Tongue (tissue), 1 donor: ENCODE measurements at regions not wholly inside any gene's neighbourhood (a gene's known extent, or its start where the extent isn't known, plus 50 kb on each side); places are given as distances from the start of the nearest gene placed in this dataset.
"Not testable (repeated sequence)": the region's sequence is repeated elsewhere in the genome, so short reads cannot be mapped to it uniquely, and the experiment has no call there.

ENCODE experiments used
- DNase-seq: peaks from one replicate; pipeline ENCODE4 v3.0.0-alpha.2; 2015

DNA sequence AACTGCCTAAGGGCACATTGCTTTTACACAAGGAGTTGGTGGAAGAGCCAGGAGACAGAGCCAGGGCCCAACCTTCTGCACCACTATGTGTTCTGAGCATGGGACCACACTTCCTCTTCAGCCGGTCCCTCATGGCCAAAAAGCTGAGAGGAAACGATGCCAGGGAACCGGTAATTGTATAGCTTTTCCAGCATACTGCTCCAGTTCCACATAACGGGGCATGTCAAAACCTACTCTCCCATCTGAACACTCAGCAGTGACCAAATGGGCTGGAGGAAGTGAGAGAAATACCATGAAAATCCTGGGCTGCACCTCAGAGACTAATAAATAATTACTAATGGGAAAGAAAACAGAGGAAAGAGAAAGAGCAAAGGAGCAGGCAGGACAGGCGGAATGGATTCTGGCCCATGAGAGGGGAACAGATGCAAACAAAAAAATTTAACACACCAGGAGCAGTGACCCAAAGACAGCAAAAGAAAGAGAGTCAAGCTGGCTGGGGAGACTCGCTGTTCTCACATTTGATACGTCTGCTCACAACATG, 52.0 kb upstream of the BMP2 start:
- peak; percentile 55 for DNase-seq

DNA sequence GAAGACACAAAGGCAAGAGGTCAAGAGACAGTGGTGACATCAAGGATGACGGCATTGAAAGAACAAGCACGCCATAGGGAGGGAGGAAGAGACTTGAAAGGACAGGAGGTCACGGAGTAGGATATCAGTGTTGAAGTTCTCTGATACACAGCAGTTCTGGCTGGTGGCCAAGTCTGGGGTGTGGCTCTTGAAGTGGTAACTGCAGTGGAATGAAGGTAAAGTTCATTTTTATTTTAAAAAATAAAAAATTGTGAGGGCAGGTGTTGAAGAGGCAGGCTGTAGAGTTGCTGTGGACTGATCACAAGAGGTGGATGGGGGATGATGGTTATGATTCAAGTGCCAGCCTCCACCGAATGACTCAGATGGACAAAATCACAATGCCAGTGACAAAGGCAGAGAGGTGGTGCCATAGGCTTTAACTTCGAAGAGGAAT, 53.2 kb upstream of the BMP2 start:
- no peak for DNase-seq

DNA sequence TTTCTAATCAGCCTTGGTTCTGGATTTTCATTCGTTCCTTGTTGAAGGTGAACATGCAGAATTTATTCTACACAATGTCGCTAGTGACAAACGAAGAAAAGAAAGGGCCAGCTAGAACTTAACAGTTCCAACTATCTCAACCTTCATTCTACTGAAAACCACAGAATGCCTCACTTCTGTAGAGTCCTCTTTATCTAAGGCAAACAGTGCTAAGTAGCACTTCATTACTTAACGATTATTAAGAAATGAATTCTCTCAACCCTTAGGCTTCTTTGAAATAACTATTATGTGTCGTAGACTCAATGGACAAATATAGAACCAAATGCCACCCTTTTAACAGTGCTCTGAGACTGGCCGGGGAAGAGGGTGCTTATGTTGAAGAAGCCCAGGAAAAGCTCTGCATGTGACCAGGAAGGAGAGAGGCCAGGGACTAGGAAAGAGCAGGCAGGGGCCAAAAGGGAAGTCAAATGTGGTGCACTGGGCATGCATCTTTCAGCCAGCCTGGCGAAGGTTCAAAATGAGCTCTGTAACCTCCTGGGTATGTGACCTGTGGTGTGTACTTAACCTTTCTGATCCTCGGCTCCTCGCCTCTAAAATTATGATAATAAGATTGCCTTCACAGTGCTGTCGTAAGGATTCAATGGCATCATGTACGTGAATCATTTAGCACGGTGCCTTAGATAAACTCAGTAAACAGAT, 55.4 kb upstream of the BMP2 start:
- DNase-seq, result no peak

DNA sequence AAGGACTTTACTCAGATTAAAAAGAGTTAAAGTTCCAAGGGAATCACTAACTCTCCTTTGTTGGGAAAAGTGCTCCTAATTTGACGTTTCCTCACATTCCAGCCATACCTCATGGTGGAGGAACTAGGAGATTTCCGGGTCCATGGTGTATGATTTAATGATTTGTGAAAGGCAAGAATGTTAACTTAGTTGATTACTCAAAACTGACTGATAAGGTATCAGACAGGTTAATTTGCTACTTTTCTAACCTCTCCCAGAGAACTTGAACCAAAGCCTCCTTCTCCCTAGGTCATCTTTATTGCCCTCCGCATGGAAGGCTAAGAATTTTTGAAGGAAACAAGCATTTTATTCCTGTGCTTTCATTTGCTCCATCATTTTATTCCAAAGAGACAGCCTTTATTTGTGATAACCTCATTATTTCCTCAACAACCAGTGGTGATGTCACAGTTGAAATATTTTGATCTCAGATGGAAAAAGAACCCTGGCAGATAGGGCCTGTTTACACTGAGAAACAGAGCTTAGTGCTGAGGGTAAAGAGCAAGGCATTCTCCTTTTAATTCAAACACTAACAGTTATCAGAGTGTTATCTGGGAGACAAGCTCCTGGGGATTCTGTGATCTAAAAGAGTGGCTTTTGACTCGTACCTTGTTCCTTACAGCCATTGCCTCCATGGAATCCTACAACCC, 57.4 kb upstream of the BMP2 start:
- DNase-seq, result no peak

DNA sequence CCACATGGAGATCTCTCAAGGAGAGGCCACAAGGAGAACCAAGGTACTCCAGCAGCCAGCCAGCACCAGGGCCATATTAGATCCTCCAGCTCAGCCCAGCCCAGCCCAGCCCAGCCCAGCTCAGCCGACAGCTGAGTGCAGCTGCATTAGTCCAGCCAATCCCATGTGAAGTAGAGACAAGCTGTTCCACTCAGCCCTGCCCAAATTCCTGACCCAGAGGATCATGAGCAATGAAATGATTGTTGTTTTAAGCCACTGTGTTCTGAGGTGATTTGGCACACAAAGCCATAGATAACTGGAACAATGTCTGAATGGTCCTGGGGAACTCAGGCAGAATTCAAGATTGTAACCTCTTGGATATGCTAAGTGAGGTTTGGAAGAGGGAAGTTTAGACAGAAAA, 59.5 kb upstream of the BMP2 start:
- peak; percentile 69 for DNase-seq

DNA sequence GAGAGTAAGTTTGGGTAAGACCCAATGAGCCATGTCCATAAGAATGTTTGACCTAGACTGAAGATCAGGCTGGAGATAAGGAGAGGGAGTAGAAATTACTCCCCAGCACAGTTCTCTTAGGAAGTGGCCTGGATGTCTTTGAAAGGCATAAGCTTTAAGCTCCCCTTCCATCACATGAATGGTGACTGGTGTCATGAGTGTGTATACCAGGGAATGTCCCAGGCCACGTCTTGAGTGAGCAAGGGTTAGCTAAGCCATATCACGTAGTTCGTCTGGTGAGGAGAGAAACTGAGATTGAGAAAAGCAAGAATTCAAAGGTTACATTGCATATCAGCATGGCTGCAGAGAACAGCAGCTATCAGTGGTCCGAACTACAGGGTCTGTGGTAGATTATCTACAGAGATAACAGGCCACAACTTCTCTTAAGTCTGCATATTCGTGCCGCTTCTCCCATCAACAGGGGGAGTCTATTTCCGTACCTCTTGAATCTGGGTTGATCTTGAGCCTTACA, 60.1 kb upstream of the BMP2 start:
- no peak for DNase-seq

DNA sequence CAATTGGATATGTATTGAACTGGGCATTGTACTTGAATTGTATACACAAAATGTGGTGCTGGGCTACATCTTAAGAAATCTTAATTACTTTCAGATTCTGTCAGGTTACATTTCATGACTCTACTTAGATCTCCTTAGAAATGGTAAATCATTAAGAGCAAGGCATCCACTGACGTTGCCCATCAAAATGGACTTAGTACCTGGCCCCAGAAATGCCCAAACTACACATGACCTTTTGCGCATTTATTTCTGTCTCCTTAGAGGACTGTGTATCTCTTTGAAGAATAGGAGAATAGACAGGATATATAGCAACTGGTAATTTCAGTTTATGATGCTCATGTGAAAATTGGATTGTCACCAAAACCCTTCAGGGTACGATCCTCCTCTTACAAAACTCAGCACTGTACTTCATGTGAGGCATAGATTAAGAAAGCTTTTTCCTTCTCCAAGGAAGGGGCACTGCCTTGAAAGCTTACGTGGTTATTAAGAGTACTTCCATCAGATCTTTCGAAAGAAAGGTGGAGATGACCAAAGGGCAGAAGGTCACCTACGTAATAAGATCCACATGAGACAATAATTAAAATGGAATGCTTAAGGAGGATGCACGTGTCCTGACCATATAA, 61.4 kb upstream of the BMP2 start:
- no peak for DNase-seq

DNA sequence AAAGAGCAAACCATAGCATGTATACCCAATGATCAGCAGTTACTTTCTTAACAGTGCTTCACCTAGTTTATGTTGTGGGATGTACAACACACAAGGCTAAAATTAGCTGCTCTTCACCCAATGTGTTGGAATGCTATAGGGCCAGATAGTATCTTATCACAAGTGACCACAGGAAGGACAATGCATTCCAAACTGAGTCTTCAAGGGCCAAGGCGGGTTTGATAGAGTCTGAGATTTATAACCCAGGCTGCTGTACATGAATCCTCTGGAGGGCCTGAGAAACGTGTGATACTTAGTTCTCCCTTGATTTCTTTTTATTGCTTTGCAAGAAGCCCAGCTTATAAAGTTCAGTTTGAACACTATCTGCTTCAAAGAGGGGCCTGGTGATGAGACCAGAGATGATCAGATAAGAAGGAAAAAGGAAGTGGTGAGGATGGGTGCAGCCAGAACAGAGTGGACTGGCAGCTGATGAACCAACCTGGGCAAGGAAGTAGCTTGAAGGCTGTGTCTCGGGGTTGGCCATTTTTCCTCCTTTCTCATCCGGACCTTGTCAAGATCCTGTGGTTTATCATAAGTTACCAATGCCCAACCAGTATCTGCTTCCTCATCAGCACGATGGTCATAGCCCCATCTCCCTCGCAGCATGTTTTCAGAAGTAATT, 62.2 kb upstream of the BMP2 start:
- no peak for DNase-seq

DNA sequence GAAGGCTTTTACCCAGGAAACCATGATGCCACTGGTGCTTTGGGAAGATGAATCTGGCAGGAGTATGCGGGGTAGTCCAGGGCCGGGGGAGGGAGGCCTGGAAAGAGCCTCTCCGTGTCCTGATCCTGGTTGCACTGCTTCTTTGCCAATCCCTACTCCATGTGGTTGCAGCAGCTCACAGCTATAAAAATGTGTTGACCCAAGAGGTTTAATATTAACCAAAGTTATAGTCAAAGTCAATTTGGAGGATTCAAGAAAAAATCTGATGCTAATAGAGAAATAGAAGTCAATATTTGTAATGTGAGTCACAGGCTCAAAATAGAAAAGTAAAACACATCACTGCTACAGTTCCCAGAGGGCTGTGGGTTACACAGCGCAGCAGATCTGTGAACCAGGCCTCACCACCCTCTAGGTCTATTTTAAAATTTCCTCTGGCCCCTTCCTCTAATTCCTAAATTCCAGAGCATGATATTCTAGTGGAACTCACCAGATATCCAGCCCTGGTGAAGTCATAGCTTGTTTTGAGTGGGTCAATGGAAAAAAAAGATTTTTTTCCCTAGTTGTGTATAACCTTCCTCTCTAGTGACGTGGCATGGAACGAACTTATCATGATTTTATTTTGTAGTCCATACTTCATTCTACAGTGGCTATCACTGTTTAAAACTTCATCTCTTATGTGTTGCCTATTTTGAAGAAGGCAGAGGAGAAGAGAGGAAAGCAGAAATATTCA, 63.2 kb upstream of the BMP2 start:
- no peak for DNase-seq

DNA sequence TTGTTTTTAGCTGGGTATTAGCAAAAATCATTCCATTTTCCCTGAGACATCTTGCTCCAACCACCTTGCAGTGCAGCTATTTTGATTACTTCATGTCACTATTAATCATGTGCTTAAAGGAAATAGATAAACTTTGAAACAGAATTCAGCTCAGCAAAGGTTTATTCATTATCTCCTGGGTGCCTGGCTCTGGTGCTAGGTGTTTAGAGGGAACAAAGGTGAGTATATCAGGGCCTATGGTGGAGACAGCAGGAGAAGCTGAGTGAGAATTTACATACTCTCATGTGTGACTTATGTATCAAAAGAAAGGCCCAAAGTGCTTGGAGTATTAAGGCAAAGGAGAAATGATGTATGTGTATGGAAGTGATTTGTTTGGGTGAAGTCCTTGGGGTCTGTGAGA, 63.8 kb upstream of the BMP2 start:
- DNase-seq, result no peak

DNA sequence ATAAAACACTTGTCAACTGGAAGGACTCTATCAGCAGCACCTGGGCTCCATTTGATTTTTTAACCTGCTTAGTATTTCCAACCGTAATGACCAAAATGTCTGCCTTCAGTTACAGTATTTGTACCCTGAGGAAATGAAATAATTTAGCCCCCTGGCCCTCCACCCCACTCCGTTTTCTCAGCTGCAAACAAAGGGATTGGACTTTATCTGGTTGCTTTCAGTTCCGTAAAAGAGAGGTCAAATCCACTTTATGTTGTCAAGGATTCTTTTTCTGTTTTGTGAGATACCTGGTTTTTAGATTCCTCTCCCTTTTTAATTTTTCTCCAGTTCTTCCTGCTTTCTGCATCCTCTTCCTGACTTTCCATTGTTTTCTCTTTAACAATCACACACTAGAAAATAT, 64.4 kb upstream of the BMP2 start:
- DNase-seq, result no peak

DNA sequence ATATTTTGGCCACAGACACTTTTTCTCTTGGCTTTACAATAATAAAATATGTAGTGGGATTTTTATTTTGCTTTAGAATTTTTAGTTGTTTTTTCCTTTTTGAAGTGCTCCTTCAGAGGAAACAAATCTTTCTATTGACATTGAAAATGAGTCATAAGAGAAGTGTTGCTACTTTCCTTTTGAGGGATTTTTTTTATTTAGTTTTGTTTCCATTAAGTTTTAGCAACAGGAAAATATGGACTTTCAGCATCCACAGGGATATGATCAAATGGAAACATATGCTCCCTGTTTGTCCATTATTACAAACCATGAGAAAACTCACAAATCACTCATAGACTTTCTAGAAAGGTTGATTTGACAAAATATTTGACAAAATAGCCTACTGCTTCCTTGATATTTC, 65.3 kb upstream of the BMP2 start:
- no peak for DNase-seq

DNA sequence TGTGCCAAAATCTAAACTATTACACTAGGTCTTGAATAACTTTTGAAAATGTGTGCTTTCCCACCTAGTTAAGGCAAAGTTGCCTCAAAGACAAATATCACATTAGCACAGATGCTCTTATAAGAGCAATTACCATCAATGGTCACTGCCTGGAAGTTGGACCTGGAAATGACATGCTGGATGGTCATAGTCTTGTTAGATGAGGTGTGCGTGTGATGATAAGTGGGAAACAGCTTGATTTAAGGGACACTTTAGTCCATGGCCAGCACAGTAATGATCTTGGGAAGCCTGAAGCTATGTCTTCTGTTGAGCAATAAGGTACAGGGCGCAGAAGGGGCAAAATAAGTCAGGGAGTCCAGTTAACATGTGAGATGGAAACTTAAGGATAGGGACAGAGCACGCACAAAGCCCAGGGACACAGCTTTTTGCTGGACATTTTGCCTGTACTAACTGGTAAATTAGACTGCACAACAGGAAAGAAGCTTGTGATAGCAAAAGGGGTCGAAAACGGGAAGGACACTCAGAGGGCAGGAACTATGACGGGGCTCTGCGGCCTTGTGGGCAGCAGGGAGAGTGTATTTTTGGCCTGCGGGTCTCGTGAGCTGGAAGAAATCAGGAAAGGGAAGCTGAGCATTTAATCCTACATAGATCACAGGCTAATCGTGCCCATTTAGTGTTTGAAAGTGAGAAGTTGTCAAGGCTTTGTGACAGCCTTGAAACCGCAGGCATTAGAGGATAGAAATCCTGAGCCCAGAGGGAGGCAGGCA, 66.7 kb upstream of the BMP2 start:
- DNase-seq, result peak; percentile 35

DNA sequence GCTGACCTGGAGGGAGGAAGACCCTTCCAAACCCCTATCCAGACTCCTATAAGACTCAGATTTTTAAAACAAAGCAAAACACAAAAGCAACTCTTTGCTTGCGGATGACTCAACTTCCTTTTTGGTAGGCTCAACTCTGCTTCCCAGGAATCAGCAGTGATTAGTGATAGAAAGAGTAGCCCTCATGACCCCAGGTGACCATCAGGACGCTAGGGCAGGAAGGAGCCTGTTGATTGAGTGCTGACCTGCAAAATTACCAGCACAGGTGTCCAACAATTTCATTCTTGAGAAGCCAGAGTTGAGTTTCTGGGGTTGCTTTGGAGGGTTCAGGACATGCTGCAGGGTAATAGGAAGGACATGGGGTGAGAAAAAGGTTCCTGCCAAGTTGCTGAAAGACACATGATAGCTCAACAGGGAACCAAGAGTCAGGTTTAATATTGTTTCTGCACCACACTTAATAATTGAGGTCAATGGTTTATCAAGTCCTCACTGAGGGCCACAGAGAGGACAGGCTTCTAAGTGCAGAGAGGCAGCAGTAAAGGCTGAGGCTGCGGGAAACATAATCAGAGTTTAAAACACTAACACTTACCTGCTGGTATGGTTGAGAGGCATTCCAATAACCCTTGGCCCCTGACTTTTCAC, 67.4 kb upstream of the BMP2 start:
- DNase-seq, result no peak

DNA sequence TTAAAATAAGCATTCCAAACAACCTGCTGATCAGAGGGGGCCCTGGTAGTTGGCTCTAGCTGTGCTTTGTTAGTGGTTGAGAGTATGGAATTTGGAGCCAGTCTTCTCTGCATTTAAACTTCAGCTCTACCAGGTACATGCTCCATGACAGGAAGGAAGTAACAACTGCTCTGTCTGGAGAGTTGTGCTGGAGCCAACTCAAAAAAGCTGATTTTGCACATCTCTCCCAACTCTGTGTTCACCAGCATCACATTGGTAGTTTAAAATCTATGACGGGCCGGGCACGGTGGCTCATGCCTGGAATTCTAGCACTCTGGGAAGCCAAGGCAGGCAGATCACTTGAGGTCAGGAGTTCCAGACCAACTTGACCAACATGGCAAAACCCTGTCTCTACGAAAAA, 68.8 kb upstream of the BMP2 start:
- no peak for DNase-seq

DNA sequence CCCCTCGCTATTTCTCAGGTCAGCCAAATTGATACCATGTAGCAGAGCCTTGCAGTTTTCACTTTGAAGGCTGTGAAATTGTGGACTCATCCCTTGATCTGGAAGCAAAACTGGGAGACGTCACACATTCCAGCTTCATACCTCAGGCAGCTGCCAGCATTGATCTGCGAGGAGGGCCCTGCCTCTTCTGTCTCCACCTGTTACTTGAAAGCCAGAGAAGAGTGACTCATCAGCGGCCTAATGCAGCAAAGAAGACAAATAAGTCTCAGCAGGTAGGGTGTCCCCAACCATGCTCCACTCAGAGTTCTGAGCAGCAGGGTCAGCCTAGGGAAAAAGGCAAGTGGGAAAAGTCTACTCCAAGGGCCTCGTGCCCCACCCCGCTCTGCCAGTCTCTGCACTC, 69.4 kb upstream of the BMP2 start:
- DNase-seq, result peak; percentile 39

DNA sequence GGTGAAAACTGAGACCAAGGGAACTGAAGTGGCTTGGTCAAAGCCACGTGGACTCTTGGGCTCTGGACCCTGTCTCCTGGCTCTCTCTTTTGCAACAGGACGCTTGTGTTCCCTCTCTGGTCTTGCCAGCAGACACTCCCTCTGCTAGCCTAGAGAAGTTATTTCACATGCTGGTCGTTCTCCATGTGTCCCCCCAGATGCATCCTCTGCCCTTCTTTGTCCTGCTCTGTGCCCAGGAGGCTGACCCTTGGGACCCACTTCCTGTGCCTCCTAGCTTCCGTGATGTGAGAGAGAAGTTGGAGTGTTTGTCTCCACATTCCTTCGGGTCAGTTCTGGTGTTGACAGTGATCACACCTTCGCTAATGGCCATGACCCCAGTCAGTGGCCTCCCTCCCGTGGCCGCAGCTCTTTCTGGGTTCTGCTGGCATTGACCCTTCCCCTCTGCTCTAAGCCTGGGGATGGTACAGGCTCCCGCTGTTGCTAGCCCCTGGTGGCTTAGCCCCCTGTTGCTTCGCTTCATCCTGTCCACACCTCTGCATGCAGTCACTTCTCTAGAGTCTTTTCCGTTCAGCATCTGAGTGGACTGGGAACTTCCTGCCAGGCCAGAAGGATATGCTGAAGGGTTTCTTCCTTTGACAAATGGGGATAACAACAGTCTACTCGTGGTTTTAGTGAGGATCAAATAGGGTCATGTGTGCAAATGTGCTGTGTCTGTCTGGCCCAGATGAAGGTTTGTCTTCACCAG, 70.1 kb upstream of the BMP2 start:
- no peak for DNase-seq

DNA sequence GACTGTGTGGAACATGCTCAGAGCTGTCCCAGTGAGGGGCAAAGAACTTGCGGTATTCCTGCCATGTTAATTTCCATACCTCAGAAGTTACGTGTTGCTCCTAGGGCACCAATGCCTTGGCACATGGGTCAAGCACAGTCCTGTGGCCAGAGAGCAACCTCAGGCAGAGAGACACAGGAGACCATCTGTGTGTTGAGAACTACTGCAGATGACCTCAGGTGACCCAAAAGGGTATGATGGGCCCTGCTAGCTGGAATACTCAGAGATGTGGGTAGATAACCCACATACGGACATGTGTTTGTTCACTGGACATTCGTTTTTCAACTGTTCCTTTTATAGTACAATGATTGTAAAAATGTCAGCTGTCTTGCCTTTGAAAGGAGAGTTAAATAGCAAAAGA, 71.5 kb upstream of the BMP2 start:
- no peak for DNase-seq

DNA sequence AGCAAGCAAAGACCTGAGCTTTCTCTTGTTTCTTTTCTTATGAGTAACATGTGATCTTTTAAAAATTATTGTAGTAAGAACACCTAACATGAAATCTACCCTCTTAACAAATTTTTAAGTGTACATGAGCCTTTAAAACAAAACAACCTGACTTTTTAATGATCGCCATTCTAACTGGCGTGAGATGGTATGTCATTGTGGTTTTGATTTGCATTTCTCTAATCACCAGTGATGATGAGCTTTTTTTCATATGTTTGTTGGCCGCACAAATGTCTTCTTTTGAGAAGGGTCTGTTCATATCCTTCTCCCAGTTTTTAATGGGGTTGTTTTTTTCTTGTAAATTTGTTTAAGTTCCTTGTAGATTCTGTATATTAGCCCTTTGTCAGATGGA, 73.7 kb upstream of the BMP2 start:
- DNase-seq, result not testable (repeated sequence)
